ENCODE measurements at regions not wholly inside any gene's neighbourhood (a gene's known extent, or its start where the extent isn't known, plus 50 kb on each side); places are given as distances from the start of the nearest gene placed in this dataset.

- no peak for DNase-seq (ENCODE audit: low read depth in 4 of 4, low spot score in 3 of 4)
Observed at GRCh38 chr13:21757763-21758162, 86.9 kb downstream of the FGF9 start.

- no peak for DNase-seq (ENCODE audit: low read depth in 4 of 4, low spot score in 3 of 4)
Observed at GRCh38 chr13:21758441-21758840, 87.6 kb downstream of the FGF9 start.

GRCh38 chr13:21759463-21759862 lies 88.6 kb downstream of the FGF9 start:
- peak in 3 of 4 donors; percentile 25 to 36 (median 29) for DNase-seq (ENCODE audit: low read depth in 4 of 4, low spot score in 3 of 4)

- DNase-seq (ENCODE audit: low read depth in 4 of 4, low spot score in 3 of 4): no peak
Observed at GRCh38 chr13:21759911-21760310, 89.0 kb downstream of the FGF9 start.

- no peak for DNase-seq (ENCODE audit: low read depth in 4 of 4, low spot score in 3 of 4)
Observed at GRCh38 chr13:21761770-21762169, 90.9 kb downstream of the FGF9 start.

- DNase-seq (ENCODE audit: low read depth in 4 of 4, low spot score in 3 of 4): no peak
Observed at GRCh38 chr13:21762512-21762911, 91.6 kb downstream of the FGF9 start.

DNA sequence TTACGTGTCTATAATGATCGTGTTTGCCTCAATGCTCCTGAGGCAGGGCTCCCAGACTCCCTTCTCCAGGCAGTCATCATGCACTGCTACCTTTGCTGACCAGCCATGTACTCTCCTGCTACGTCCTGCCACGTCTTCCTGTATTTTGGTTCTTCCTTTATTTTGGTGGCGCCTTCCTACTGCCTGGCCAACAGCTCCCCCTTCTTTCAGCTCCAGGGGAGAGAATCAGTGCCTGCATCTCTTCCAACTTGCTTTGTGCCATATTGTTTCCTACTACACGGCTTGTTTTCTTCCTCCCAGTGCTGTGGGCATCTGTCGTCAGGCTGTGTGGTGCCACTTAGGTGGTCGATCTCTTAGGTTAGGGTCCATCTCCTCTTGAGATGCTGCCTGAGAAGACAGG lies 96.2 kb downstream of the FGF9 start:
- DNase-seq (ENCODE audit: low read depth in 4 of 4, low spot score in 3 of 4): no peak

- DNase-seq (ENCODE audit: low read depth in 4 of 4, low spot score in 3 of 4): no peak
Observed at GRCh38 chr13:21771075-21771474, 100.2 kb downstream of the FGF9 start.

GRCh38 chr13:21777166-21777565 lies 106.3 kb downstream of the FGF9 start:
- no peak for DNase-seq (ENCODE audit: low read depth in 4 of 4, low spot score in 3 of 4)

- DNase-seq (ENCODE audit: low read depth in 4 of 4, low spot score in 3 of 4): no peak
Observed at GRCh38 chr13:21777813-21778212, 106.9 kb downstream of the FGF9 start.

- DNase-seq (ENCODE audit: low read depth in 4 of 4, low spot score in 3 of 4): no peak
Observed at GRCh38 chr13:21782736-21783135, 111.9 kb downstream of the FGF9 start.

GRCh38 chr13:21785990-21786389 lies 115.1 kb downstream of the FGF9 start:
- no peak for DNase-seq (ENCODE audit: low read depth in 4 of 4, low spot score in 3 of 4)

- DNase-seq (ENCODE audit: low read depth in 4 of 4, low spot score in 3 of 4): no peak
Observed at GRCh38 chr13:21796066-21796465, 125.2 kb downstream of the FGF9 start.

- no peak for DNase-seq (ENCODE audit: low read depth in 4 of 4, low spot score in 3 of 4)
Observed at GRCh38 chr13:21796775-21797514, 126.1 kb downstream of the FGF9 start.

DNA sequence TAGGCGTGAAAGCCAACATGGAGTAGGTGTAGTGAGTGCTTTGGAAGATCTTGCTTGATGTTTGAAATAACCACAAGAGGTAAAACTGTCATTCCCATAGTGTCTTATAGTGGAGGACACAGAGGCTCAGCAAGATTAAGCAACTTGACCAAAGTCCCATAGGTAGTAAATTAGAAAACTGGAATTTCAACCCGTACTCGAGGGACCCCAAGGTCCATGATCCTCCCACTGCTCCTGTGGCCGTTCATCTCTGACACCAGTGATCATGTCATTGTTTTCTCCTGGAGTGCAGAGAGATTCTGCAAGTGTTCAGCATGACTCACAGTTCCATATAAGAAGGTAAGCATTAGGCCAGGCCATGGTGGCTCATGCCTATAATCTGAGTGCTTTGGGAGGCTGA lies 126.9 kb downstream of the FGF9 start:
- no peak for DNase-seq (ENCODE audit: low read depth in 4 of 4, low spot score in 3 of 4)

- DNase-seq (ENCODE audit: low read depth in 4 of 4, low spot score in 3 of 4): no peak
Observed at GRCh38 chr13:21798181-21798580, 127.3 kb downstream of the FGF9 start.

DNA sequence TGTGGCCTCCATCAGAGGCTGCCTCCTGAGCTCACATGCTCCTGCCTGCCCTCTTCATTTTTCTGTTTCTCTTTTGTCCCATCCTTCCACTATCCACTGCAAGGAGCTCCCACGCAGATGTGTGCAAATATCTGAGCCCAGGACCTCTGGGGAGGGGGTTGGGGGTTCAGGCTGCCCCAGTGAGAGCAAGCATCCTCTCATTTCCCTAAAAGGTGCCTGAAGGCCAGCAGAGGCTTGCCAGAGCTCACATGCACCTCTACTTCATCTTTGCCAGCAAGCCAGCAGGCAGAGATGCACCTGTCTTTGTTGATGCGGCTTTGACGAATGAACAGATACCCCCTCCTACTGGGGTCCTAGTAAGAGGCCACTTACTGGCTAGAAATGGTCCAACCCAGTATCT lies 128.8 kb downstream of the FGF9 start:
- no peak for DNase-seq (ENCODE audit: low read depth in 4 of 4, low spot score in 3 of 4)

DNA sequence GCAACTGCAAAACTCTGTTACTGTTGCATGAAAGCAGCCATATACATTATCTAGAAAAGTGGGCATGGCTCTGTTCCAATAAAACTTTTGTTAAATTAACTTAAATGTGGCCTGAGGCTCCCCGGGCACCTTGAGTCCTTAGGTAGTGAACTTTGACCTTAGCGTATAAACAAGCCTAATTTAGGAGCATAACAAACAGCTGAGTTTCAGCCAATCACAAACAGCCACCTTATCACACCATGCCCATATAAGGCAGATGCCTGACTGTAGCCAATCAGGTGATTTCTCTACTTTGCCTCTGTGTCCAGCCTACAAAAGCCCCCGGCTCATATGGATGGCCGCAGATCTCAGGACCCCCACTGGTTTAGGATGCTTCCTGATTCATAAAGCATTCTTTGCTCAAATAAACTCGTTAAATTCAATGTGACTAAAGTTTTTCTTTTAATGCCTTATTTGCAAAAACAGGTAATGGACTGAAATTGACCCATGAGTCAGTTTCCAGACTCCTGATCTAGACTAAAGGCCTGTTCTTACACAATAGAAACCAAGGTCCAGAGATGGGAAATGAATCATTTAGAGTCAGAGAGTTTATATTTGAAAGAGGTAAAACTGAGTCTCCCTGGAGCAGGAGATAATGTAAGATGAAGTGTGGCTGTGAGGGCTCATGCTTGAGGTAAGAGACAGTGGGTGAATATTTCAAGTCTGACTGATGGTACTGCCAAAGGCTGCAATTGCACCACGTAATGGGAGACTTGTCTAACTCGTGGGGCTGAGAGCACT lies 130.2 kb downstream of the FGF9 start:
- no peak for DNase-seq (ENCODE audit: low read depth in 4 of 4, low spot score in 3 of 4)

DNA sequence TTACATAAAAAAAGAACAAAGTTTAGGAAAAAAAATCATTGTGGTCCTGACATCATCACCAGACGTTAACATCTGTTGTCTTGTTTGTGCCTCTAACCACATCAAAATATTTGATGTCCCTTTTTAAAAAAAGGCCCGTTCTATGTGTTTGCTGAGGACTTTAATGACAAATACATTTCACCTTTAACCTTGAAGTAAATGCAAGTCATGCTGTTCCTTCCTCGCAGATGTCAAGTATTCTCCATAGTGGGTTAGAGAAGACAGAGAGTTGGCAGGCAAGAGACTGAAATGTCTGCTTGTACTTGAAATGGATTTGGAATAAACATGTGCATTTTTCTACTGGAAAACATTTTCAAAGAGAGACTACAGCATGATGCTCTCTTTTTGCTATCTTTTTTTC lies 134.9 kb downstream of the FGF9 start:
- DNase-seq (ENCODE audit: low read depth in 4 of 4, low spot score in 3 of 4): no peak

DNA sequence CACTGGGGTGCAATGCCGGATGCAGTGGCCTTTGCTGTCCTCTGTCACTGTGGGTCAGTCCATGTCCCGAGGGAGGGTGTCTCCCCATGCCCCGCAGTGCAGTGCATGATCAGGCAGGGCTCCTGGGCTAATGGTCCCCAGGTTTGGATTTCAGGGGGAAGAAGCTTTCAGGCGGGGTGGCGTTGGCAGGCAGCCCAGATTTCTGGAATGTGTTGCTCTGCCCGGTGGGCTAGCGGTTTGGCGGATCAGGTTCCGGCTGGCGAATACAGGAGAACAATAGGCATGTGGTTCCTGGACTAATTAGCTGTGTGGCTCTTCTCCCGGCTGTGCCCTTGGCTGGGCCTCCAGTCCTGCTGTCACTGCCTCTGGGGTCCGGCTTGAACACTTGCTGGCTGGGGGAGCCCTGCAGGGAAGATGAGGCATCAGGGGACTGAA lies 141.3 kb downstream of the FGF9 start:
- DNase-seq (ENCODE audit: low read depth in 4 of 4, low spot score in 3 of 4): peak in 1 of 4 donors; percentile 46

DNA sequence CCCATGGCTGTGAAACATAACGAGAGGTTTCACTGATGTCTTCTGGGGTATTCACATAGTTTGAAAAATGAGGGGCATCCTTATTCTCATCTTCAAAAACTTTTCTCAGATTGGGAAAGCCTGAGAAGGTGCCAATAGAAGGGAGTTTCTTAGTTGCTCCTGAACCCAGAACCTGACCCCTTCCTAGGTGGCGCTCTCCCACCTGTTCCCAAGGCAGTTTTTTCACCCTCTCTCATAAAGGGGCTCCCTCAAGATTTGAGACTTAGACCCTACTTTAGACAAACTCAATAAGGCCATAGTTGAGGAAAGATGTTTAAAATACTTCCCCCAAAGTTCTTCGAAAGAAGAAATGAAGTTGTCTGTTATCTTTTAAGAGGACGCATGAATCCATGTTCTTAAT lies 142.2 kb downstream of the FGF9 start:
- DNase-seq (ENCODE audit: low read depth in 4 of 4, low spot score in 3 of 4): no peak

GRCh38 chr13:21813844-21814243 lies 143.0 kb downstream of the FGF9 start:
- no peak for DNase-seq (ENCODE audit: low read depth in 4 of 4, low spot score in 3 of 4)

All from left renal pelvis (tissue), 4 donors.